Fibroblast of villous mesenchyme (primary cell): ENCODE measurements at regions not wholly inside any gene's neighbourhood (a gene's known extent, or its start where the extent isn't known, plus 50 kb on each side); places are given as distances from the start of the nearest gene placed in this dataset.

Experiments
- DNase-seq: peaks from one replicate; pipeline ENCODE4 v3.0.0-alpha.2; 2010; ENCODE audit warnings: low read depth
- H3K4me3 ChIP-seq: 2 replicates; pipeline ENCODE4 v1.5.1; 2011; ENCODE audit warnings: low read depth, mild to moderate bottlenecking, low read length
- CTCF ChIP-seq: IDR thresholded peaks from 2 replicates; pipeline ENCODE4 v1.5.1; 2012; ENCODE audit warnings: low read depth, mild to moderate bottlenecking, low read length; ENCODE audit not compliant: insufficient read depth

- H3K4me3 ChIP-seq = no peak overlapping the region
- TF ChIP-seq CTCF = no peak
- no peak for DNase-seq
These were observed 53.9 kb upstream of the ADRA2C start for GRCh38 chr4:3712112-3712805.

GRCh38 chr4:3711183-3712111, 54.7 kb upstream of the ADRA2C start:
- no peak for TF ChIP-seq CTCF
- no peak for DNase-seq
- H3K4me3 ChIP-seq = no peak overlapping the region

GRCh38 chr4:3710451-3711182, 55.6 kb upstream of the ADRA2C start:
- H3K4me3 ChIP-seq = no peak overlapping the region
- DNase-seq = no peak
- no peak for TF ChIP-seq CTCF

GRCh38 chr4:3709846-3710441, 56.2 kb upstream of the ADRA2C start:
- TF ChIP-seq CTCF = no peak
- DNase-seq = peak; percentile 18

GRCh38 chr4:3709061-3709845, 56.9 kb upstream of the ADRA2C start:
- H3K4me3 ChIP-seq = no peak overlapping the region
- no peak for TF ChIP-seq CTCF
- no peak for DNase-seq

More at GRCh38 chr4:3709846-3710441, 56.2 kb upstream of the ADRA2C start:
- no peak overlapping the region for H3K4me3 ChIP-seq

GRCh38 chr4:3708611-3709010, 57.6 kb upstream of the ADRA2C start:
- no peak for TF ChIP-seq CTCF
- no peak for DNase-seq
- H3K4me3 ChIP-seq = no peak overlapping the region
